ENCODE measurements at regions not wholly inside any gene's neighbourhood (a gene's known extent, or its start where the extent isn't known, plus 50 kb on each side); places are given as distances from the start of the nearest gene placed in this dataset.

- Mint-ChIP-seq H3K36me3 (ENCODE audit: low read depth) (no peaks in the 10 kb centered on the region), H3K9me3 (peaks cover 6% of the 10 kb centered on the region)
- DNase-seq (ENCODE audit: low spot score) = no peak
Measured at GRCh38 chr17:72222661-72223380, 102.0 kb downstream of the SOX9 start.

DNA sequence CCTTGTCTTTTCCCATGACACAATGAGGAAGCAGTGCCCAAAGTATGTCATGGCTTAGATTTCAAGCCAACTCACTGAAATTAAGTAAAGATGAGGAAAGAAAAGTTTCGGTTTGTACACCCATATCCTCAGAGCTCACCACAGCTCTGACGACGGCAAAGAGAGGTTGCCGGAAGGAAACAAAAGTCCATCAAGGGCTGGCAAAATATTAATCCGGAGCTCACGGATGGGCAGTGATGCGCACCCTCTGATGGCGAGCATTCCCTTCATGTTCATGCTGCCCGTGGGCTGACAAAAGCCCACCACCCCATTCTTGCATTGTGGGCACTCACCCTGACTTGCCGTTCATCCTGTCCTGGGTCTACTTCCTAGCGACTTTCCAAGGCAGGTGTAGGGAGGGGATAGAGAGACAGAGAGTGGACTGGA is 103.1 kb downstream of the SOX9 start:
- no peak overlapping the region for H3K27ac Mint-ChIP-seq
- H3K4me1 Mint-ChIP-seq (ENCODE audit: low read depth) = no peaks in the 10 kb centered on the region
- no peak for DNase-seq (ENCODE audit: low spot score)
- H3K4me3 Mint-ChIP-seq = no peak overlapping the region
- H3K27me3 Mint-ChIP-seq (ENCODE audit: low read depth) = peaks cover 20% of the 10 kb centered on the region
- H3K9me3 Mint-ChIP-seq = peaks cover 9% of the 10 kb centered on the region
- no peaks in the 10 kb centered on the region for H3K36me3 Mint-ChIP-seq (ENCODE audit: low read depth)

More at GRCh38 chr17:72222661-72223380, 102.0 kb downstream of the SOX9 start:
- Mint-ChIP-seq H3K4me1 (ENCODE audit: low read depth) (no peaks in the 10 kb centered on the region), H3K27me3 (ENCODE audit: low read depth) (peaks cover 26% of the 10 kb centered on the region), H3K27ac (no peak overlapping the region), H3K4me3 (no peak overlapping the region)

DNA sequence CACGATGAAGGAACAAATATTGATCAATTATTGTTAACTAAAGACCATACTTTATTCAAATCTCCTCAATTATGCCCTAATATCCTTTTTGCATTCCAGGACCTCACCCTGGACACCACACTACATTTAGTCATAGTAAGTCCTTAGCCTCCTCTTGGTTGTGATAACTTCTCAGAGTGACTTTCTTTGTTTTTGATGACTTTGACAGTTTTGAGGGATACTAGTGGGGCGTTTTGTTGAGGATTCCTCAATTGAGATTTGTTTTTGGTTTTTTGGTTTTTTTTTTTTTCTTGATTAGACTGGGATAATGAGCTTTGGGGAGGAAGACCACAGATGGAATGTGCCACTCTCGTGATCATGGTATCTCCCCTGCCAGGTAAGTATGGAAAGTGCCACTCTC is 105.5 kb downstream of the SOX9 start:
- Mint-ChIP-seq H3K4me1 (ENCODE audit: low read depth) (no peaks in the 10 kb centered on the region), H3K27me3 (ENCODE audit: low read depth) (no peaks in the 10 kb centered on the region), H3K27ac (no peak overlapping the region), H3K9me3 (peaks cover 18% of the 10 kb centered on the region), H3K4me3 (no peak overlapping the region), H3K36me3 (ENCODE audit: low read depth) (no peaks in the 10 kb centered on the region)
- no peak for DNase-seq (ENCODE audit: low spot score)

DNA sequence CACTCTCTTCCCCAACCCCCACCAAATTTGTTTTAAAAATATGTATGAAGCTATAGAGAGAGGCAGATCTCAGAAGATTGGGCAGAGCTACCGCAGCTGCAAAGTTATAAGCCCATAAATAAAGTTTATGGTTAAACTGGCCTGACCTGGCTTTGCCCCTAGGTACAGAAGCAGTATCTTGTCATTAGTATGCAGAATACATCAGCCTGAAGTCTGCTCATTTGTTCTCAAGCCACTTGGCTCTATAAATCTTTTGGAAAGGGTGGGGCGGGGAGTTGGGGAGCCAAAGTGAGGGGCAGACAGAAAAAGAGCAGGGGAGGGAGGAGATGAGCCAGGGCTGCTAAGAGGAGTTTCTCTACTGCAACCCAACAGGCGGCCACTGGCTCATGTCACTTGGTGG is 113.2 kb downstream of the SOX9 start:
- DNase-seq (ENCODE audit: low spot score) = no peak
- Mint-ChIP-seq H3K27me3 (ENCODE audit: low read depth) (no peaks in the 10 kb centered on the region), H3K9me3 (peaks cover 7% of the 10 kb centered on the region), H3K36me3 (ENCODE audit: low read depth) (no peaks in the 10 kb centered on the region), H3K4me3 (no peak overlapping the region), H3K27ac (no peak overlapping the region), H3K4me1 (ENCODE audit: low read depth) (no peaks in the 10 kb centered on the region)

DNA sequence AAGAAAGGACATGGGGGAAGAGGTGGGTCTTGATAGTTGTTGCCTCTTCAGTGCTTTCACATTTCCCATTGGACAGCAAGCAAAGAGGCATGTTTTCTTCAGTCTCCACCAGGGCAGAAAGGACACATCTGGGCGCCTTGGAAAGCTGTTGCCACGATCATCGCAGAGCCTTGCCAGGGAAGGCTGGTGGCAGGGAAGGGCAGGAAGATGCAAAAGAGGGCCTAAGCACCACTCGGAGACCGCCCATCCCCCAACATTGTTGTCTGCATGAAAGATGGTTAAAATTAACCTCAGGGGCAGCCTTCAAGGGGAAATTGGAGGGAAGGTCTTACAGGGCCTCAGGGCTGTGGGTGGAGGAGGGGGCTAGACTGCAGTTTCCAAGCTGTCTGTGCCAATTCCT is 114.2 kb downstream of the SOX9 start:
- Mint-ChIP-seq H3K4me1 (ENCODE audit: low read depth) (no peaks in the 10 kb centered on the region), H3K27ac (no peak overlapping the region), H3K4me3 (no peak overlapping the region), H3K27me3 (ENCODE audit: low read depth) (no peaks in the 10 kb centered on the region), H3K36me3 (ENCODE audit: low read depth) (no peaks in the 10 kb centered on the region), H3K9me3 (peaks cover 9% of the 10 kb centered on the region)
- no peak for DNase-seq (ENCODE audit: low spot score)

GRCh38 chr17:72236980-72237633 is 116.3 kb downstream of the SOX9 start:
- Mint-ChIP-seq H3K4me3 (no peak overlapping the region), H3K36me3 (ENCODE audit: low read depth) (no peaks in the 10 kb centered on the region), H3K9me3 (peaks cover 5% of the 10 kb centered on the region), H3K27me3 (ENCODE audit: low read depth) (no peaks in the 10 kb centered on the region), H3K27ac (no peak overlapping the region), H3K4me1 (ENCODE audit: low read depth) (no peaks in the 10 kb centered on the region)
- no peak for DNase-seq (ENCODE audit: low spot score)

- no peak for DNase-seq (ENCODE audit: low spot score)
Measured at GRCh38 chr17:72238157-72238673, 117.4 kb downstream of the SOX9 start.

DNA sequence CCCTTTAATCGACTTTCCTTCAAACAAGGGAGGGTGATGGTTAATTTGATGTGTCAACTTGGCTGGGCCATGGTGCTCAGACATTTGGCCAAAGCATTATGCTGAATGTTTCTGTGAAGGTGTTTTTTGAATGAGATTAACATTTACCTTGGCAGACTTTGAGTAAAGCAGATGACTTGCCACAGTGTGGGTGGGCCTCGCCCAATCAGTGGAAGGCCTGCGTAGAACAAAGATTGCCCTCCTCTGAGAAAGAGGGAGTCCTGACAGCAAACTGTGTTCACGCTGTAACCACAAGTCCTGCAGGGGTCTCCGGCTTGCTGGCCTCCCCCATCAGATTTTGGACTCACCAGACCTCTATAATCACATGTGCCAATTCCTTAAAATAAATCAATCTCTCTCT is 118.7 kb downstream of the SOX9 start:
- Mint-ChIP-seq H3K9me3 (peaks cover 19% of the 10 kb centered on the region), H3K36me3 (ENCODE audit: low read depth) (no peaks in the 10 kb centered on the region), H3K4me1 (ENCODE audit: low read depth) (no peaks in the 10 kb centered on the region), H3K27me3 (ENCODE audit: low read depth) (no peaks in the 10 kb centered on the region), H3K4me3 (no peak overlapping the region), H3K27ac (no peak overlapping the region)
- DNase-seq (ENCODE audit: low spot score) = no peak

More at GRCh38 chr17:72238157-72238673, 117.4 kb downstream of the SOX9 start:
- Mint-ChIP-seq H3K4me3 (no peak overlapping the region), H3K4me1 (ENCODE audit: low read depth) (no peaks in the 10 kb centered on the region), H3K9me3 (peaks cover 10% of the 10 kb centered on the region), H3K27me3 (ENCODE audit: low read depth) (no peaks in the 10 kb centered on the region), H3K27ac (no peak overlapping the region), H3K36me3 (ENCODE audit: low read depth) (no peaks in the 10 kb centered on the region)

DNA sequence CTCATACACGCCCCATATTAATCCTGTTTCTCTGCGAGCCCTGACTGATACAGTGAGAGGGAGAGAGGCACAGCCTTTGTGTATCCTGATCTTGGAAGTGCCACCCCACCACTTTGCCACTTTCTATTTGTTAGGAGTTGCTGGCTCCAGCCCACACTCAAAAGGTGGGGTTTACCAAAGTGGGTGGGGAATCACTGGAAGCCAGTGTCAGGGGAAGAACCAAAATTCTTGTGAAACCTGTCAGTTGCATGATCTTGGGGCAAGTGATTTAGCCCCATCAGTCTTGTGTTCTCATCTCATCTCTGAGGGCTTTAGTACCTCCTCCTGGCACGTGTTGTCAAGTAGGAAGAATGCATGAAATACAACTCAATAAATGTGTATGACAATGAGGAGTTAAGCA is 119.5 kb downstream of the SOX9 start:
- DNase-seq (ENCODE audit: low spot score) = no peak
- Mint-ChIP-seq H3K27me3 (ENCODE audit: low read depth) (no peaks in the 10 kb centered on the region), H3K4me3 (no peak overlapping the region), H3K36me3 (ENCODE audit: low read depth) (no peaks in the 10 kb centered on the region), H3K9me3 (peaks cover 21% of the 10 kb centered on the region), H3K27ac (no peak overlapping the region), H3K4me1 (ENCODE audit: low read depth) (no peaks in the 10 kb centered on the region)

- DNase-seq (ENCODE audit: low spot score) = no peak
- no peak overlapping the region for H3K4me3 Mint-ChIP-seq
- no peaks in the 10 kb centered on the region for H3K4me1 Mint-ChIP-seq (ENCODE audit: low read depth)
- no peaks in the 10 kb centered on the region for H3K27me3 Mint-ChIP-seq (ENCODE audit: low read depth)
- H3K36me3 Mint-ChIP-seq (ENCODE audit: low read depth) = no peaks in the 10 kb centered on the region
- no peak overlapping the region for H3K27ac Mint-ChIP-seq
- peaks cover 24% of the 10 kb centered on the region for H3K9me3 Mint-ChIP-seq
Measured at GRCh38 chr17:72244494-72244893, 123.7 kb downstream of the SOX9 start.

DNA sequence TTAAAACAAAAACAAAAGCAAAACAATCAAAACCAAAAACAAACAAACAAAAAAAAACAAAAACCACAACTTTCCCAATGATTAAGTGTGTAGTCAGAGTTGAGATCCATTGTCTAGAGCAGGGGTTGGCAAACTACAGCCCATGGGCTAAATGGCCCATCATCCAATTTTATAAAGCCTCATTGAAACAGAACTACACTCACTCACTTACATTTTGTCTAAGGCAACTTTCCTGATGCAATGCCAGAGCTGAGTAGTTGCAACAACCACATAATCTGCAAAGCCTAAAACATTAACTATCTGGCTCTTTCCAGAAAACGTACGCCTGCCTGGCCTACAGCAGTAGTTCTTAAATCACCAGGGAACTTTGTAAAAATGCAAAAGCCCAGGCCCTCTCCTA is 124.1 kb downstream of the SOX9 start:
- no peaks in the 10 kb centered on the region for H3K4me1 Mint-ChIP-seq (ENCODE audit: low read depth)
- DNase-seq (ENCODE audit: low spot score) = no peak
- no peaks in the 10 kb centered on the region for H3K36me3 Mint-ChIP-seq (ENCODE audit: low read depth)
- H3K4me3 Mint-ChIP-seq = no peak overlapping the region
- no peaks in the 10 kb centered on the region for H3K27me3 Mint-ChIP-seq (ENCODE audit: low read depth)
- H3K9me3 Mint-ChIP-seq = peaks cover 22% of the 10 kb centered on the region
- no peak overlapping the region for H3K27ac Mint-ChIP-seq

DNA sequence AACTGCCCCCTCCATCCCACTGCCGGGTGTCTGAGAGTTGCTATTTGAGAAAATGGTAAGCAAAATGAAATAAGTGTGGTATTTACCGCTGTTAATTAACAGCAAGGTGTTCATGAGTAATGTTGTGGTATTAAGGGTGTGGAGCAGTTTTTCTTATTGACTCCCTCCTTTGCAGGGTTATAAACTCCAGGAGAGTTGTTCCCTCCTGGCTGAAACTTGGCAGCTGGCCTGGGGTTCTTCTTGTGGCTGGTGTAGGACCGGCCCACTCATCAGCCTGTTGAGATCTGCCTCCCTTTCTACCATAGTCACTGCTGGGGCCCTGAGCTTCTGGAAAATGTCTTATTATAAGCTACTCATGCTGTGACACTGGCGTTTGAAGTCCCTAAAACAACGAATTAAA is 128.6 kb downstream of the SOX9 start:
- DNase-seq (ENCODE audit: low spot score) = no peak
- no peaks in the 10 kb centered on the region for H3K36me3 Mint-ChIP-seq (ENCODE audit: low read depth)
- H3K4me3 Mint-ChIP-seq = no peak overlapping the region
- no peaks in the 10 kb centered on the region for H3K4me1 Mint-ChIP-seq (ENCODE audit: low read depth)
- peaks cover 10% of the 10 kb centered on the region for H3K9me3 Mint-ChIP-seq
- no peaks in the 10 kb centered on the region for H3K27me3 Mint-ChIP-seq (ENCODE audit: low read depth)
- no peak overlapping the region for H3K27ac Mint-ChIP-seq

DNA sequence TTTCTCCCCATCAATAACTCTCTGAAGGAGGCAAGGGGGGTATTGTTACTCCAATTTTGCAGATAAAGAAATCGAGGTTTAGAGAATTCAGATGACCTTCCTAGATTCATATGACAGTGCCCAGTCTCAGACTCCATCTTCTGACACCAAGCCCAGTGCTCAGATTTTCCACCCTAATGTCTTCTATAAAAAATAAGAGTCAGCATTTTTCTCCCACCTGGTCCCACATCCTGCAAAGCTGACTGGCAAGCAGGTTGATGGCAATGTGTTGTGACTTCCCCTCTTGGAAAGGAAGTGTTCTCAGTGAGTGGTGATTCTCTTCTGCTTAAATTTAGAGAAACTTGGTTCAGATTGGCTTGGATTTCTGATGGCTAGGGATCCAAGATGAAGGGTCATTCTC is 129.4 kb downstream of the SOX9 start:
- Mint-ChIP-seq H3K36me3 (ENCODE audit: low read depth) (no peaks in the 10 kb centered on the region), H3K27ac (no peak overlapping the region), H3K4me3 (no peak overlapping the region), H3K9me3 (peaks cover 6% of the 10 kb centered on the region), H3K27me3 (ENCODE audit: low read depth) (no peaks in the 10 kb centered on the region), H3K4me1 (ENCODE audit: low read depth) (no peaks in the 10 kb centered on the region)
- DNase-seq (ENCODE audit: low spot score) = no peak

- DNase-seq (ENCODE audit: low spot score) = no peak
- Mint-ChIP-seq H3K36me3 (ENCODE audit: low read depth) (no peaks in the 10 kb centered on the region), H3K4me1 (ENCODE audit: low read depth) (no peaks in the 10 kb centered on the region), H3K4me3 (no peak overlapping the region), H3K27me3 (ENCODE audit: low read depth) (no peaks in the 10 kb centered on the region), H3K27ac (no peak overlapping the region), H3K9me3 (peaks cover 3% of the 10 kb centered on the region)
Measured at GRCh38 chr17:72253597-72253996, 132.8 kb downstream of the SOX9 start.

Data from T-helper 2 cell treated with Interferon-gamma antibody and Interleukin-4, amounts not matched to agents 5 μg/mL and 100 μg/mL, for 36 hours (primary cell).